ENCODE measurements at regions not wholly inside any gene's neighbourhood (a gene's known extent, or its start where the extent isn't known, plus 50 kb on each side); places are given as distances from the start of the nearest gene placed in this dataset.

GRCh38 chr5:104932431-104932830 lies 1369.8 kb upstream of the NUDT12 start:
- no peak for TF ChIP-seq ZFX (IDR thresholded peaks at IDR 0.05)
- TF ChIP-seq, protein P1, sequence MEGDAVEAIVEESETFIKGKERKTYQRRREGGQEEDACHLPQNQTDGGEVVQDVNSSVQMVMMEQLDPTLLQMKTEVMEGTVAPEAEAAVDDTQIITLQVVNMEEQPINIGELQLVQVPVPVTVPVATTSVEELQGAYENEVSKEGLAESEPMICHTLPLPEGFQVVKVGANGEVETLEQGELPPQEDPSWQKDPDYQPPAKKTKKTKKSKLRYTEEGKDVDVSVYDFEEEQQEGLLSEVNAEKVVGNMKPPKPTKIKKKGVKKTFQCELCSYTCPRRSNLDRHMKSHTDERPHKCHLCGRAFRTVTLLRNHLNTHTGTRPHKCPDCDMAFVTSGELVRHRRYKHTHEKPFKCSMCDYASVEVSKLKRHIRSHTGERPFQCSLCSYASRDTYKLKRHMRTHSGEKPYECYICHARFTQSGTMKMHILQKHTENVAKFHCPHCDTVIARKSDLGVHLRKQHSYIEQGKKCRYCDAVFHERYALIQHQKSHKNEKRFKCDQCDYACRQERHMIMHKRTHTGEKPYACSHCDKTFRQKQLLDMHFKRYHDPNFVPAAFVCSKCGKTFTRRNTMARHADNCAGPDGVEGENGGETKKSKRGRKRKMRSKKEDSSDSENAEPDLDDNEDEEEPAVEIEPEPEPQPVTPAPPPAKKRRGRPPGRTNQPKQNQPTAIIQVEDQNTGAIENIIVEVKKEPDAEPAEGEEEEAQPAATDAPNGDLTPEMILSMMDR (IDR thresholded peaks at IDR 0.05 in 2 of 3, conservative IDR thresholded peaks at IDR 0.05 in 1 of 3; ENCODE audit: borderline replicate concordance in 1 of 3, insufficient read depth in 1 of 3, low read depth in 2 of 3, low read length in 2 of 3): no peak
- TF ChIP-seq POLR2A (IDR thresholded peaks at IDR 0.05; ENCODE audit: borderline replicate concordance, extremely low read depth, insufficient read depth, insufficient read length): no peak
- TF ChIP-seq TCF7L2 (IDR thresholded peaks at IDR 0.05; ENCODE audit: borderline replicate concordance, extremely low read depth, insufficient read depth, insufficient read length): no peak
- no peak for TF ChIP-seq POLR2AphosphoS5 (IDR thresholded peaks at IDR 0.05; ENCODE audit: low read depth, low read length)

Data from HCT116 (cell line).